GM12873 (cell line): ENCODE measurements at regions not wholly inside any gene's neighbourhood (a gene's known extent, or its start where the extent isn't known, plus 50 kb on each side); places are given as distances from the start of the nearest gene placed in this dataset.

Experiments
- CTCF ChIP-seq: IDR thresholded peaks from 2 replicates; pipeline ENCODE4 v1.5.1; 2012; ENCODE audit warnings: low read depth, mild to moderate bottlenecking, moderate library complexity, low read length, control low read depth; ENCODE audit not compliant: insufficient read depth; ENCODE audit errors: missing control alignments

- TF ChIP-seq CTCF = no peak
Measured at GRCh38 chr4:29553846-29554245, 1166.3 kb upstream of the PCDH7 start.

GRCh38 chr4:29558789-29559188 lies 1161.4 kb upstream of the PCDH7 start:
- TF ChIP-seq CTCF = no peak

GRCh38 chr4:29559286-29559685 lies 1160.9 kb upstream of the PCDH7 start:
- no peak for TF ChIP-seq CTCF

GRCh38 chr4:29560452-29560851 lies 1159.7 kb upstream of the PCDH7 start:
- no peak for TF ChIP-seq CTCF

- TF ChIP-seq CTCF = no peak
Measured at GRCh38 chr4:29565256-29565655, 1154.9 kb upstream of the PCDH7 start.

- no peak for TF ChIP-seq CTCF
Measured at GRCh38 chr4:29566371-29566770, 1153.8 kb upstream of the PCDH7 start.

GRCh38 chr4:29571322-29571721 lies 1148.8 kb upstream of the PCDH7 start:
- TF ChIP-seq CTCF = no peak
